HT-29 (cell line): ENCODE measurements at regions not wholly inside any gene's neighbourhood (a gene's known extent, or its start where the extent isn't known, plus 50 kb on each side); places are given as distances from the start of the nearest gene placed in this dataset.

ENCODE experiments used
- DNase-seq: peaks from one replicate; pipeline ENCODE4 v3.0.0-alpha.2; 2015; ENCODE audit warnings: low spot score

GRCh38 chr1:82836973-82837680 is 1036.4 kb downstream of the ADGRL2 start:
- no peak for DNase-seq

- no peak for DNase-seq
These were observed 1035.7 kb downstream of the ADGRL2 start for GRCh38 chr1:82836213-82836972.

- DNase-seq = no peak
These were observed 1030.1 kb downstream of the ADGRL2 start for GRCh38 chr1:82830690-82831380.

DNA sequence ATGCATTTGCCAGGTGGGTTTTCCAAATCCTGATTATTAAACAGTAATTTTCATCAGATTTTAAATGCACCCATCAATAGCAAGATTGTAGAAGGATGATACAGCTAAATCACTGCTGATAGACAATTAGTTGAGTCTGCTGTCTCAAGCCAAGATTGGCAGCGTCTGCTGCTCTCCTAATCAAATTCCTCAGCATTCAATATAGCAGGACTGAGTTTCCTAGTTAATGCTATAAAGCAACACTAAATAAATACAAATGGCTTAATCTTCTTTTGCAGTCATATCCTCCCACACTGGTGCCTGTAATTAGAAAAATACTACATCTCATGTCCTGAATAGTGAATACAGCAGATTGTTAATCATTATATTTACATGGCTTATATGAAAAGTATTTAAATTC is 1028.8 kb downstream of the ADGRL2 start:
- DNase-seq = no peak

GRCh38 chr1:82823876-82824275 is 1023.1 kb downstream of the ADGRL2 start:
- no peak for DNase-seq

- no peak for DNase-seq
These were observed 1020.1 kb downstream of the ADGRL2 start for GRCh38 chr1:82820816-82821215.

GRCh38 chr1:82819234-82819633 is 1018.5 kb downstream of the ADGRL2 start:
- no peak for DNase-seq

DNA sequence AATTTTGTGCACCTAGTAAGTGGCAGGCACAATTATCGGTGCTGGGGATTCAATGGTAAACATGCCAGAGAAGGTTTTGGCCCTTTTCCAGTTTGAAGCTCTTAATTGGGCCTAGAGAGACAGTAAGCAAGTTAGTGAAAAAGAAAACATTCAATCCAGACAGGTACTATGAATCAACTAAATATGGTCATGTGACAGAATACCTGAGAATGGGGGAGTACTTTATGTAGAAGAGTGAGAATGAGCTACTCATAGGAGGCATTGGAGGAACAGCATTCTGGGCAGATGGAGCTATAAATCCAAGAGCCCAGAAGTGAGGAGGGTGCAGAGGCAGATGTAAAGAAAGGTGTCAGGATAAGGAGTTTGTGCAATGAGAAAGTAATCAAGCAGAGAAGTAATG is 1017.9 kb downstream of the ADGRL2 start:
- DNase-seq = no peak

DNA sequence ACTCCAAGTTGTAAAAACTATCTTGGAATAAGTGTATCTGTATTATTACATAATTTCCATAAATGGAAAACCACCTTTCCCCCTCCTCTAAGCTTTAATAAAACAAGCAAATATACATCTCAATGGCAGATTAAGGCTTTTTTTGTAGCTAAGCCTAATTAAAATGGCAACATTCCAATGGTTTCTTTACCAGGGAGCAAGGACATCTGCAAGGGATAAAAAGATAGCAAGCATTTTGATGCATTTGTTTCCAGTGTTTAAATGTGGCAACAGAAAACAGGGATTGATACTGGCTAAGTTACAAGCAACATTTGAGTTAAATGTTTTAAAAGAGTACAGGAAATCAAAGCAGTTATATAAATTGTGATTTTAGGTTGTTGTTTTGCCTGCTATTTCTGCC is 1012.7 kb downstream of the ADGRL2 start:
- DNase-seq = no peak

DNA sequence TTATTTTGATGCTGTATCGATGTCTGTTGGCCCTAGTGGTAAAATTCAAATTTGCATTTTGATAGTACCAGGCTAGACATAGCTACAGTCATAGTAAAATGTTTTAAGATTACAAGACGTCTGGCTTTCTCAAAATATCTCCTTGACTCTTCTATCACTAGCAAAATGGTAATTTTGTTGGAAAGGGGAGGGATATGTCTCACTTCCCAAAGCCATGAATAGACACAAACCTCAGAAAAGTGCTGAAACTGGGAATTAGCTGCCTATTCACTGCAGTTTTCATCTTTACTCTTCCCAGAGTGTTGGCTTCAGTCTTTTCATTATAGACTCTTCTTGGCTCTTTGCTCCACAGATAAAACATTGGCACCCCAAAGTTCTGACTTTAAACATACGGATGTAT is 1009.9 kb downstream of the ADGRL2 start:
- no peak for DNase-seq

GRCh38 chr1:82807563-82807962 is 1006.8 kb downstream of the ADGRL2 start:
- DNase-seq = no peak

- no peak for DNase-seq
These were observed 1005.4 kb downstream of the ADGRL2 start for GRCh38 chr1:82806133-82806532.

- DNase-seq = no peak
These were observed 1000.4 kb downstream of the ADGRL2 start for GRCh38 chr1:82801176-82801575.

- no peak for DNase-seq
These were observed 1000.0 kb downstream of the ADGRL2 start for GRCh38 chr1:82800721-82801120.

DNA sequence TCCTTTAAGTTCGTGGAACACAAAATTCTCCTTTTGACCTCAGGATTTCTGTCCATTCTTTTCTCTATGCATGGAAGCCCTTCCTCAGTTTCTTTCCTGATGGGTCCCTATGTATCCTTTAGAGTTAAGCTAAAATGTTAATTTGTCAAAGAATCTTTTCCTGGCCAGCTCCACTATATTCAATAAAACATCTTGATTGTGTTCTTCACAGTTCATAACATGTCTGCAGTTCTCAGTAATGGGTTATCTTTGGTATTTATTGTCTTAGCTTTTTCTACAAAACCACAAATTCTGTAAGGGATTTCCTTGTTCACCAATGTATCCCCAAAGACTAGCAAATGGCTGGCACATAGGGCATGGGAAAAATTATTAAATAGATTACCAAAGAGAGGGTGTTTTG is 998.5 kb downstream of the ADGRL2 start:
- no peak for DNase-seq

- DNase-seq = no peak
These were observed 994.9 kb downstream of the ADGRL2 start for GRCh38 chr1:82795508-82796149.

DNA sequence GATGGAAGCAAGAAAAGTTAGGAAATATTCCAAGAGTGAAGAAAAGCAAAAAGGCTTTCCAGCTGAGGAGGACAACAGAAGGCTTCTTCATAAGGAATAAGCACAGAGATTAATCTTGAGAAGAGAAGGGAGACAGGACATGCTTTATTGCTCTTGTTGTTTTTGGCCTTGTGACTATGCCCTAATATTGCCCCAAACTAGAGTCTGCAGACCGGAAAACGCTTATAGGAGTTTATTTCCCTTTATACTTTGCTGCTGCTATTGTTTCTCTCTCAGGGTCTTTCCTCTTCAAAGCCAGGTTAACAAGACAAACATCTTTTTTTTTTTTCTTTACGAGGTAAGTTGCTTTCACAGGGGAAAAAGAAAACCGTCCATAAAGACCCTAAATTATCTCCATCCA is 991.4 kb downstream of the ADGRL2 start:
- DNase-seq = no peak

DNA sequence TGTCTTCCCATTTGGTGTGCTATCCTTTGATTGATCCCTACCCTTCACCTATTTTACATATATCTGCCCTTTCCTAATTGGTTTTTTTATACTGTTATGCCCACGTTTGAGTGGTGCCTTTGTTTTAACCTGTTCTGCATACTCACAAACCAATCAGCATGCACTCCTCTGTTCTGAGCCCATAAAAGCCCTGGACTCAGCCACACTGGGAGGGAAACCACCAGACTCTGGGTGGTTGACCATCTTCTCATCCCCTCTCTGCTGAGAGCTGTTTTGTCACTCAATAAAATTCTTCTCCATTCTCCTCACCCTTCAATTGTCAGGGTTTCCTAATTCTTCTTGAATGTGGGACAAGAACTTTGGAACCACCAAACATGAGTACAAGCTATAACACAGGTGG is 989.8 kb downstream of the ADGRL2 start:
- no peak for DNase-seq

- DNase-seq = no peak
These were observed 987.9 kb downstream of the ADGRL2 start for GRCh38 chr1:82788660-82789059.

GRCh38 chr1:82788038-82788437 is 987.3 kb downstream of the ADGRL2 start:
- DNase-seq = no peak

- no peak for DNase-seq
These were observed 986.1 kb downstream of the ADGRL2 start for GRCh38 chr1:82786883-82787282.

DNA sequence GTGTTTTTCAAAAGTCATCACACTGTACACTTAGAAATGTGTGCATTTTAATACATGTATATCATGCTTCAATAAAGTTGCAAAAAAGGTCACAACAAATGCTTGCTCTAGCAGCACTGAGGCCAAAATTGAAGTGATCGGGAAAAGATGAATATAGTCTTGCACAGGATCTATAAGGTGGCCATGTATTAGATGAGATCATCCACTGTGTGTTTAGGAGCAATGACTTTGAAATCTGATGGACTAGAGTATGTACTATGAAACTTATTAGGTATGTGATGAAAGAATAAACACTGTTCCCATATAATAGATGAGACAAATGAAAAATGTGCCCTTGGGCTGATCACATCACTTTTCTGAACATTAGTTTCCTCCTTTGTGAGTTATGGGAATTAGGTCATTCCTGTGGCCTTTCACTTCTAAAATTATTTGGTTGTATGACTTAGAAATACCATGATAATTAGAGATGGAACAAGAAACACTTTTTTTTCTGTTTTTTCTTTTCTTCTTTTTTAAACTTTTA is 984.6 kb downstream of the ADGRL2 start:
- no peak for DNase-seq
